Adrenal gland (tissue), 5 donors: ENCODE measurements at regions not wholly inside any gene's neighbourhood (a gene's known extent, or its start where the extent isn't known, plus 50 kb on each side); places are given as distances from the start of the nearest gene placed in this dataset.

Experiments
- CTCF ChIP-seq, 6 experiments: fragments of 450-650 bp in 4 of 6; fragments of 200-600 bp in 2 of 6; sonication (generic) in 1 of 6; IDR thresholded peaks; 1 replicate in 5 of 6; 2 replicates in 1 of 6; pipeline versions ENCODE4 v1.5.1 to v1.8.0; 2016 to 2021; ENCODE audit warnings: antibody characterized with exemption in 6 of 6, mild to moderate bottlenecking in 2 of 6, moderate library complexity in 1 of 6
- POLR2A ChIP-seq, 2 donors: fragments of 450-650 bp; IDR thresholded peaks; one replicate each; pipeline ENCODE4 v1.6.1; 2017; ENCODE audit warnings: antibody characterized with exemption in 2 of 2, mild to moderate bottlenecking in 2 of 2, moderate library complexity in 1 of 2
- donor health status: DM: no; HTN: no; CAD: no.

DNA sequence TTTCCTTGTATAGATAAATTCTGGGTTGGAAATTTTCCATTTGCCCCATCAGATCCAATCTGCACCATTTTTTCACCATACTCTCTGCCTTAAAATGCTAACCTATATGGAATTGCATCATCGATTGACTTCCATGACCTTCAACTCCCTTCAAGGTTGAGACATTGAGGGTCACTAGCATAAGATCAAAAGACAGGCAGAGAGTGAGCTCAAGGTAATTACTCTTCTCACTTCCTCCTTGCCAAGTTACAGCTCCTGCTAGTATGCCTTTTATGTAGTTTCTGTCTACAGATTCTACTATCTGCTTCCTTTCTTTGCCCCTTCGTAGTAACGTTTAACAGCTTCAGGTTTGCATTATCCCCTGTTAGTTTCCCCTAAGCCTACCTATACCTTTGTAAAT is 1127.7 kb upstream of the LRRTM3 start:
- TF ChIP-seq CTCF (IDR thresholded peaks at IDR 0.05) (no peak), POLR2A (IDR thresholded peaks at IDR 0.05) (no peak)
